HL-60 (cell line): ENCODE measurements at regions not wholly inside any gene's neighbourhood (a gene's known extent, or its start where the extent isn't known, plus 50 kb on each side); places are given as distances from the start of the nearest gene placed in this dataset.

Experiments used
- POLR2AphosphoS5 ChIP-seq: IDR thresholded peaks from 2 replicates; pipeline ENCODE4 v1.6.1; 2012; ENCODE audit warnings: low read depth
- TF ChIP-seq, protein P1 (sequence below): IDR thresholded peaks from 2 replicates; pipeline ENCODE4 v1.6.1; 2012; ENCODE audit warnings: low read depth; ENCODE audit not compliant: insufficient replicate concordance

DNA sequence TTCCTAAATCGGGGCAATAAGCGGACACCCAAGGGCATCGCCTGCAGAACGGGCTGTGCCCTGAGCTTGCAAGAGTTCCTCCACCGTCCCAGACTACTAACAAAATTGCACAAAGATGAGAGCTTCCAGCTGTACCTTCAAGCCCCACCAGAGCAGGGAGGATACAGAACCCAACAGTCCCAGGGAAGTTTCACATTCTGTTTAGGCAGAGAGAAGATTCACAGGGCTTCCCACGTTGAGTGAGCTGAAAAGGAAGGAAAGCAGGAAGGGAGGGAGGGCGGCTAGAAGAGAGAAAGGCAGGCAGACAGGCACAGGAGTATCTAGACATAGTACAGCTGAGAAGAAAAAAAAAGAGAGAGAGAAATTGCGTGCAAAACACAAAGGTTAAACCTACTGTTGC lies 112.6 kb upstream of the AFDN start:
- TF ChIP-seq, protein P1, sequence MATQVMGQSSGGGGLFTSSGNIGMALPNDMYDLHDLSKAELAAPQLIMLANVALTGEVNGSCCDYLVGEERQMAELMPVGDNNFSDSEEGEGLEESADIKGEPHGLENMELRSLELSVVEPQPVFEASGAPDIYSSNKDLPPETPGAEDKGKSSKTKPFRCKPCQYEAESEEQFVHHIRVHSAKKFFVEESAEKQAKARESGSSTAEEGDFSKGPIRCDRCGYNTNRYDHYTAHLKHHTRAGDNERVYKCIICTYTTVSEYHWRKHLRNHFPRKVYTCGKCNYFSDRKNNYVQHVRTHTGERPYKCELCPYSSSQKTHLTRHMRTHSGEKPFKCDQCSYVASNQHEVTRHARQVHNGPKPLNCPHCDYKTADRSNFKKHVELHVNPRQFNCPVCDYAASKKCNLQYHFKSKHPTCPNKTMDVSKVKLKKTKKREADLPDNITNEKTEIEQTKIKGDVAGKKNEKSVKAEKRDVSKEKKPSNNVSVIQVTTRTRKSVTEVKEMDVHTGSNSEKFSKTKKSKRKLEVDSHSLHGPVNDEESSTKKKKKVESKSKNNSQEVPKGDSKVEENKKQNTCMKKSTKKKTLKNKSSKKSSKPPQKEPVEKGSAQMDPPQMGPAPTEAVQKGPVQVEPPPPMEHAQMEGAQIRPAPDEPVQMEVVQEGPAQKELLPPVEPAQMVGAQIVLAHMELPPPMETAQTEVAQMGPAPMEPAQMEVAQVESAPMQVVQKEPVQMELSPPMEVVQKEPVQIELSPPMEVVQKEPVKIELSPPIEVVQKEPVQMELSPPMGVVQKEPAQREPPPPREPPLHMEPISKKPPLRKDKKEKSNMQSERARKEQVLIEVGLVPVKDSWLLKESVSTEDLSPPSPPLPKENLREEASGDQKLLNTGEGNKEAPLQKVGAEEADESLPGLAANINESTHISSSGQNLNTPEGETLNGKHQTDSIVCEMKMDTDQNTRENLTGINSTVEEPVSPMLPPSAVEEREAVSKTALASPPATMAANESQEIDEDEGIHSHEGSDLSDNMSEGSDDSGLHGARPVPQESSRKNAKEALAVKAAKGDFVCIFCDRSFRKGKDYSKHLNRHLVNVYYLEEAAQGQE = no peak
- TF ChIP-seq POLR2AphosphoS5 = no peak
